ENCODE measurements at regions not wholly inside any gene's neighbourhood (a gene's known extent, or its start where the extent isn't known, plus 50 kb on each side); places are given as distances from the start of the nearest gene placed in this dataset.

- H3K4me3 ChIP-seq, result no peak overlapping the region
- no peak for DNase-seq (ENCODE audit: low spot score in 2 of 2)
- no peaks in the 10 kb centered on the region for H3K9me3 ChIP-seq
- no peaks in the 10 kb centered on the region for H3K4me1 ChIP-seq
- WGBS, result 80% methylated on average over 7 of the region's 7 CpGs
- no peaks in the 10 kb centered on the region for H3K36me3 ChIP-seq
- H3K27ac ChIP-seq, result no peak overlapping the region
- no peak for TF ChIP-seq EP300 (IDR thresholded peaks at IDR 0.05)
- TF ChIP-seq CTCF (IDR thresholded peaks at IDR 0.05), result no peak
- TF ChIP-seq POLR2AphosphoS5 (IDR thresholded peaks at IDR 0.05), result no peak
- no peak for TF ChIP-seq POLR2A (IDR thresholded peaks at IDR 0.05)
- H3K27me3 ChIP-seq, result no peaks in the 10 kb centered on the region
Measured at GRCh38 chr2:58906081-58906645, 665.0 kb upstream of the FANCL start.

- no peak for TF ChIP-seq POLR2AphosphoS5 (IDR thresholded peaks at IDR 0.05)
- no peak for TF ChIP-seq CTCF (IDR thresholded peaks at IDR 0.05)
- TF ChIP-seq POLR2A (IDR thresholded peaks at IDR 0.05), result no peak
- TF ChIP-seq EP300 (IDR thresholded peaks at IDR 0.05), result no peak
- Histone ChIP-seq H3K9me3 (no peaks in the 10 kb centered on the region), H3K27ac (no peak overlapping the region), H3K27me3 (no peaks in the 10 kb centered on the region), H3K4me3 (no peak overlapping the region), H3K36me3 (no peaks in the 10 kb centered on the region), H3K4me1 (no peaks in the 10 kb centered on the region)
- WGBS, result 86% methylated on average over 1 of the region's 1 CpG
- DNase-seq (ENCODE audit: low spot score in 2 of 2), result no peak
Measured at GRCh38 chr2:58904095-58904494, 663.0 kb upstream of the FANCL start.

- no peaks in the 10 kb centered on the region for H3K36me3 ChIP-seq
- H3K4me1 ChIP-seq, result no peaks in the 10 kb centered on the region
- no peak overlapping the region for H3K4me3 ChIP-seq
- no peaks in the 10 kb centered on the region for H3K27me3 ChIP-seq
- H3K9me3 ChIP-seq, result no peaks in the 10 kb centered on the region
- H3K27ac ChIP-seq, result no peak overlapping the region
- no peak for TF ChIP-seq EP300 (IDR thresholded peaks at IDR 0.05)
- no peak for TF ChIP-seq POLR2AphosphoS5 (IDR thresholded peaks at IDR 0.05)
- TF ChIP-seq CTCF (IDR thresholded peaks at IDR 0.05), result no peak
- no peak for TF ChIP-seq POLR2A (IDR thresholded peaks at IDR 0.05)
- DNase-seq (ENCODE audit: low spot score in 2 of 2), result no peak
- WGBS, result 97% methylated on average over 2 of the region's 2 CpGs
Measured at GRCh38 chr2:58903427-58903826, 662.3 kb upstream of the FANCL start.

GRCh38 chr2:58900246-58901027 lies 659.3 kb upstream of the FANCL start:
- H3K4me1 ChIP-seq, result peaks cover 10% of the 10 kb centered on the region

More at GRCh38 chr2:58900246-58901027, 659.3 kb upstream of the FANCL start:
- no peaks in the 10 kb centered on the region for H3K27me3 ChIP-seq
- 55% methylated on average over 10 of the region's 10 CpGs for WGBS
- TF ChIP-seq POLR2AphosphoS5 (IDR thresholded peaks at IDR 0.05) (no peak), POLR2A (IDR thresholded peaks at IDR 0.05) (no peak), EP300 (IDR thresholded peaks at IDR 0.05) (no peak), CTCF (IDR thresholded peaks at IDR 0.05) (no peak)
- no peaks in the 10 kb centered on the region for H3K9me3 ChIP-seq
- no peaks in the 10 kb centered on the region for H3K36me3 ChIP-seq
- no peak for DNase-seq (ENCODE audit: low spot score in 2 of 2)
- no peak overlapping the region for H3K4me3 ChIP-seq
- H3K27ac ChIP-seq, result no peak overlapping the region
